SH-SY5Y (cell line): ENCODE measurements at regions not wholly inside any gene's neighbourhood (a gene's known extent, or its start where the extent isn't known, plus 50 kb on each side); places are given as distances from the start of the nearest gene placed in this dataset.

Source experiments
- GATA2 ChIP-seq: IDR thresholded peaks from 2 replicates; pipeline ENCODE4 v1.6.1; 2011; ENCODE audit warnings: mild to moderate bottlenecking, low read depth, low read length
- GATA3 ChIP-seq: IDR thresholded peaks from 2 replicates; pipeline ENCODE4 v1.6.1; 2011; ENCODE audit warnings: low read depth, mild to moderate bottlenecking, low read length, moderate library complexity

DNA sequence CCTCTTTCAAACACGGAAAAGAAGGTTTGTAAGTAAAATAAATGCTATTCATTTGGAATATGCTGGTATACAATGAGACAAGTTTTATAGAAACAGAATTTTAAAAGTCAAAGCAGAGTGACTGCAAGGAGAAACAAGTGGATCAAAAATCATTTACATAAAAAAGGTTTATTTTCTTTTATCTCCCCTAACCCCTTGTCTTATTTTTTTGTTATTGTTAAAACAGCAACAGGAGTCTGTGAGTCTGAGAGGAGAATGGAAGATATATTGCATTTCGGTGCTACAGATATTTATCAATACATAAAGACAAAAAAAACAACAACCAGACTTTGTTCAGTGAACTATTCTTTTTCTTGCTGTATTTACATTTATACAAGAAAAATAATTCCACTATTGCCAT is 1116.4 kb downstream of the OTOL1 start:
- TF ChIP-seq GATA3 (no peak), GATA2 (no peak)

DNA sequence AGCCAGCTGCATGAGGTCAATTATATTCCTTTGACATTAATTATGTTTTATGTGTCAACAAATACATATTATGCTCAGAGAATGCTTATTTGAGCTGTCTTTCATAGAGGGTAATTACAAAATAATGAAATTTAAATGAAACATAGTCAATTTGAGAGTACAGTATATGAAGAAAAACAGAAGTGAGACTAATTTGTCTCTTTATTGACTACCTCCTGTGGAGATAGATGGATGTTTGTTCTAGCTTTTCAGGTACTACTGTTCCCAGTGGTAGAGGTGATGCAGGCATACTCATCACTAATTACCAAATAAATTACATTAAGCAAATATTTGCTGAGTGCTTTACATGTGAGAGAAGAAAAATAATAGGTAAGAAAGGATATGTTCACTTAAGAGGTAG is 1129.6 kb downstream of the OTOL1 start:
- no peak for TF ChIP-seq GATA2
- TF ChIP-seq GATA3 = no peak

DNA sequence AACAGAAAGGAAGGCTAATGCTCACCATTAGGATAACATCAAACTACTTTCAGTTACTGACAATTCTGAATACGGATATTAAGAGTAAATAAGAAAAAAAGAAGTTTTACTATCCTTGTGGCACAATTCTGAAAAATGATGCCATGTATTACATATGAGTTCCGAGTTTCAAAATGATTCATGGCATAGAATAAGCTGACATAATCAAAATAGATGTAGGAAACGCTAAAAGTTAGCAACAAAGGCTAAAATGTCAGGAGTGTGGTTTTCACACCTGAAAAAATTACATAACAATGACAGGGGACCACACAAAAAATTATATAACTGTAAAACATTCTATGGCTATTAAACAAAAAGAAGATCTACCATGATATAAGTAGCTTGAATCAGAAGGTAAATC is 1131.9 kb downstream of the OTOL1 start:
- TF ChIP-seq GATA2 (no peak), GATA3 (no peak)

DNA sequence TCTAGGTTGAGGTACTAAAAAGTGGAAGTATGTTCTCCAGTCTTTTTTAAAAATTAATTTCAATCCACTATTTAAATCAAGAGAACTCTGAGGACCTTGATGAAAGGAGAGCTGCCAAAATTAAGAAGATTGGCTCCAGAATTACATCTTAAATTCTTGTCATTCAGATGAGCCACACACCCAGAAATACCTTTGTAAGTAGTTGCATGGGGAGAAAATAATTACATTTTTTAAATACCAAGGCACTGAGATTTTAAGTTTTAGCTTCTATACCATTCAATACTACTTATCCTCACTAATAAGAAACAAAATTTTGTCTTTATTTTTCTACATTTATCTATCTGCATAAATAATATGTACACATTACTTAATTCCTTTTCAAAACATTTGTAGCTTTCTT is 1132.8 kb downstream of the OTOL1 start:
- TF ChIP-seq GATA3 = no peak
- TF ChIP-seq GATA2 = no peak

DNA sequence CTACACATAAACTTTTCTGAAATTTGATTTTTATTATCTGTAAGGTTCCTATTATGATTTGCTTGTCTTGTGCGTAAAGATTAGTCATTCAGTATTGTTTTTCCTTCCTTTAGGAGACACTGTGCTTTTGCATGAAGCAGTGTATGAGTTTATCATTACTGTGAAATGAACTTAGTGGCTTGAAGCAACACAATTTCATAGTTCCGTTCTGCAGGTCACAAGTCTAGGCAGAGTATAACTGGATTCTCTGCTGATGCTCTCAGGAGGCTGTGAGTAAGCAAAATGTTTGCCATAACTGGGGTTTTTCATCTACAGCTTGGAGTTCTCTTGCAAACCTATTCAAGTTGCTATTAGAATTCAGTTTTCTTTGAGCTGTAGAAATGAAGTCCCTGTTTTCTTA is 1136.1 kb downstream of the OTOL1 start:
- TF ChIP-seq GATA2 = no peak
- TF ChIP-seq GATA3 = no peak

DNA sequence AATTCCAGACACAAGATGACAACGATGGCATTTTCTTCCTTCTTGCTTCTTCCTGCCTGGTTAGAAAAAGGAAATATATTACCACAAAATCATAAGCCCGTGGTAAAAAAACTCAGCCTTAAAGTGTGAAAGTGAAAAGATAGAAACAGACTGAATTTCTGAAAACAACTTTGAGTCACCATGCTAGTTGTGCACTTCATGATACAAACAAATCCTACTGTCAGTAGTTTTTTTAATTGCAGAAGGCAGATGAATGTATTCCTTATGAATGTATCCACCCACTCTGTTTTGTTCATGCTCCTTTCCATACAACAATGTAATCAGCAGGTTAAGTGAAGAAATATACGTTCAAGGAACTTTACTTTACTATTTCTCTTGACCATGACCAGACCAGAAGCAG is 1144.7 kb downstream of the OTOL1 start:
- TF ChIP-seq GATA2 (no peak), GATA3 (no peak)

DNA sequence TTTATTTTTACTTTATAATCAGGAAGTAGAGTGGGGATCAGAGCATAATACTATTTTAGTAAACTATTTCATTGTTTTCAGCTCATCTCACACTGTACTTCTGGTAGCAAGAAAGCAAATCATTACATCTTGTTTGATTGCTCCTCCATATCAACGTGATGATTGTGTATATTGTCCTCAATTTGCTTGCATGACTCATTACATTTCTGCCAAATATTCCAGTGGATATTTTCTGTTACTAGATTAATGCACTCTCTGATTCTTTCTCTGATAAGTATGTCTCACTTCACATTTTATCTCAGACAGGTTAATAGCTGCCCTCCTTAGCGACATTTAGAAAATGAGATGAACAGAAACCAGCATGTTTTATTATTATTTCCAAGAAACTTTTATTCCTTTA is 1145.3 kb downstream of the OTOL1 start:
- TF ChIP-seq GATA3 (peak; percentile 17; the same call in 1 of the 2 replicates), GATA2 (no peak)

DNA sequence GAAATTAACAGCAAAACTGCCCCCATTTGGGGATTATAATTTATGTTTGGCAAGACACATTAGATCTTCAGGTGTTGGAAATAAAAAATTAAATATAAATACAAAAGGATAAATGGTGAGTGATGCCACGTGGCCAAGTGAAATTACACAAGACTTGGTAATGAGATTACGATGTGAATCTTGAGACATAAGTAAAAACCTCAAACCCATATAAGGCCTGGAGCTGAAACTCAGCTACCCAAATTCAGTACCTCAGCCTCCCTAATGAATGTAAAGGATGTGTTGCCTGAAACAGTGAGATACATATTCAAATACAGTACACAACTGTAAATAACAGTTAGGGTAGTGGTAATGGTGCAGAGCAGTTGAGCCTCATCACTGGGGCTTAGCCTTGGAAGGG is 1146.6 kb downstream of the OTOL1 start:
- TF ChIP-seq GATA2 (no peak), GATA3 (no peak)

DNA sequence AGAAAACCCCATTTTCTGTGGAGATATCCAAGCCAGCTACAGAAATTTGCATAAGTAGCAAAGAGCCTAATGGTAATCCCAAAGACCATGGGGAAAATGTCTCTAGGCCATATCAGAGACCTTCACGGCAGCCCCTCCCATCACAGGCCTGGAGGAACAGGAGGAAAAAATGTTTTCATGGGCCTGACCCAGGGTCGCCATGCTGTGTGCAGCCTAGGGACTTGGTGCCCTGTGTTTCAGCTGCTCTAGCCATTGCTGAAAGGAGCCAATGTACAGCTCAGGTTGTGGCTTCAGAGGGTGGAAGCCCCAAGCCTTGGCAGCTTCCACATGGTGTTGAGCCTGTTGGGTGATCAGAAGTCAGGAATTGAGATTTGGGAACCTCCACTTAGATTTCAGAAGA is 1150.7 kb downstream of the OTOL1 start:
- TF ChIP-seq GATA2 (no peak), GATA3 (no peak)

DNA sequence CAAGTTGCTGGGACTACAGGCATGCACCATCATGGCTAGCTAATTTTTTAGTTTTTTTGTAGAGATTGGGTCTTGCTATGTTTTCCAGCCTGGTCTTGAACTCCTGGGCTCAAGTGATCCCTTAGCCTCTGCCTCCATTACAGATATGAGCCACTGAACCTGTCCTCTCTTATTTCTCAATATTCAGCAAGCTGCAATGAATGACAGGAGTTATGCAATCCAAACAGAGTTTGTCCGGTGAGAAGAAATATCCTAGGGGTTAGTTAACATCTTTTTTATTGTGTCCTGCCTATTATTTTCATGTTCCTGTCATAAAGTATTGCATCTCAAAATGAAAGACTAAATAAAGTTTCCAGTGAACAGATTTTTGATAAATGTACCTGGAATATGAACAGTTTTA is 1161.4 kb downstream of the OTOL1 start:
- TF ChIP-seq GATA2 (no peak), GATA3 (no peak)

DNA sequence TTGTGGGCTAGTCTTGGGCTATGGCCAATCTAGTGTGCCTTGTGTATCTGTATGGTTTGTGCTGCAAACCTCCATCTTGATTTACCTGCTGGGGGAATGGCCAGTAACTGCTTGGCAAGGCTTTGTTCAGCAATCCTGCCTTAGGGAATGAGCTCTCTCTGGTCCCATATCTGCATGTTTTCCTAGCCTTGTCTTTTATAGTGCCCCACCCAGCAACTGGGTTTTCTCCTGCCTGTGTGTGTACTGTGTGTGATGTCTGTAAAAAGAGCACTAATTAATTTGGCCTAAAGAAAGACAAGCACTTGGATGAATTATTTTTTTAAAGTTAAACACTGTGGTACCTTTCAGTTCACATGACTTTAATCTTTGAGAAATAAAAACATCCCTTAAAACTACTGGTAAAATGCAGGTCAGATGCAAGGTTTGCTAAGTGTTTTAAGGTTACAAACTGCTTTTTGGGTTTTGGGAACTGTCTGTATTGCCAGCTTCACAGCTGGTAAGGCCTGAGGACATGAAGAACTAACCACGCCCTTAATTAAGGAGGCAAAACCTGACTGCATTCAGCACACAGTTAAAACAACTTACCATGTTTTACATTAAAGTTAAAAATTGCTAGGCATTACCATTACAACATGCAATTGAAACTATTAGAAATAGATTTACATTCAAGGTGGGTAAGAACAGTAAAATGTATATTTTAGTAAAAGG is 1169.2 kb downstream of the OTOL1 start:
- TF ChIP-seq GATA2 (no peak), GATA3 (no peak)

DNA sequence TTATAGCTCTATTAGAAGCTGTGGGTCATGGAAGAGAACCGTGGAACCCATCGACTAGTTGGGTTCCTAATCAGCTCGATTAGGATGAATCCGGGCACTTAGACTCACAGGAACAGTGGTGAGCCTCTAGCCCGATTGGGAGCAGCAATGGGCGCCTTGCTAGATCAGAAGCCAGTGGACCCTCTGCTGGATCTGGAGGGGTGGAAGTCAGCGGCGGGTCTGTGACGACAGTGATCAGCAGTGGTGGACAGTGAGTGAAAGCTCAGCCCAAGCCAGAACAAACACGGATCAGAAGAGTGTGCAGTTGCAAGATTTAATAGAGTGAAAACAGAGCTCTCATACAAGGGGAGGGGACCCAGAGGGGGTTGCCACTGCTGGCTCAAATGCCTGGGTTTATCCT is 1170.2 kb downstream of the OTOL1 start:
- TF ChIP-seq GATA2 (no peak), GATA3 (no peak)

DNA sequence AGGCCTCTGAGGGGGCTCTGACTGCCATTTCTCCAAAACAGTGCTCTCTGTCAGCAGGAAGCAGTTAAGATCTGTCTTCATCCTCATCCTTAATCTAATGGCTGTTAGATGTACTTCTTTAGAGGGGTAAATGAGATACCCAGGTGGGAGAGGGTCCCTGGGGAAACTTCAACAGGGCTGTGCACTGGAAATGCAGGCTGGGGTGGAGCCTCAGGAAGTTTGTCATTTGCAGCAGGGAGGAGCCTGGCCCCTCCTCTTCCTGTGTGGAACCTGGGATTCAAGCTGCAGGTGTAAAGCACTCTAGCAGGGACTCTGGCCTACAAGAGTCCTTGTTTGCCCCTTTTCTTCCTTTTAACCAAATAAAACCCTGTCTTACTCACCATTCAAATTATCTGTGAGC is 1173.6 kb downstream of the OTOL1 start:
- TF ChIP-seq GATA3 = no peak
- no peak for TF ChIP-seq GATA2

DNA sequence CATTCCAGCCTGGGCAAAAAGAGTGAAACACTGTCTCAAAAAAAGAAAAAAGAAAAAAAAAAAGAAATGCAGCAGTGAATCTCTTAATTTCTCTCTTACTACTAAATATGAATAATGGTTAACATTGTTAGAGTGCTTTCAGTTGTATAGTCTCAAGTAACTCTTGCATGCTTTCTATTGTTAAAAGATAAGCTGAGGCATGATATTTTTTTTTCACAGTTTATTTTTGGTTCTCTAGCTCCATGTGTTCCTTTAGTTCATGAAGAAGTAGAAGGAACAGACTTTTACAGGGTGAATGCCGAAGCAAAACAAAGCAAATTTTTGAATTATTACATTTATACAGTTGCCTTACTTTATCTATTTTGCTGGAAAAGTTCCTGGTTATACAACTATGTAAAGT is 1180.9 kb downstream of the OTOL1 start:
- TF ChIP-seq GATA3 (no peak), GATA2 (no peak)

DNA sequence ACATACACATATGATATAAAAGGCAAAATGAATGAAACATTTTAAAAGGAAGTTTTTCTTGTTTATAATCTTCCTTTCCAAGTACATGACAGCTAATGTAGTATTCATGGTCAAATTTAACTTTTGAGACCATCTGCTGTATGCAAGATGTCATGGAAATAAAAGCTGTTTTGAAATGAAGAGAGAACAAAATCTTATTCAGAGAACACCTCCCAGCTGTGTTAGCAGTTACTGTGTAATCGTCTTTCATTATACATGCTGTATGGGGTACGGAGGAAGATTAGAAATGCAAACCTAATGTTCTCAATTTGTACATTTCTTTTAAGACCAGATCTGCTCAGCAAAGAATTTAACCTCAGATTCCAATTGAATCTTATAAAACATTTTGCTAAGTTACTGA is 1182.3 kb downstream of the OTOL1 start:
- no peak for TF ChIP-seq GATA3

DNA sequence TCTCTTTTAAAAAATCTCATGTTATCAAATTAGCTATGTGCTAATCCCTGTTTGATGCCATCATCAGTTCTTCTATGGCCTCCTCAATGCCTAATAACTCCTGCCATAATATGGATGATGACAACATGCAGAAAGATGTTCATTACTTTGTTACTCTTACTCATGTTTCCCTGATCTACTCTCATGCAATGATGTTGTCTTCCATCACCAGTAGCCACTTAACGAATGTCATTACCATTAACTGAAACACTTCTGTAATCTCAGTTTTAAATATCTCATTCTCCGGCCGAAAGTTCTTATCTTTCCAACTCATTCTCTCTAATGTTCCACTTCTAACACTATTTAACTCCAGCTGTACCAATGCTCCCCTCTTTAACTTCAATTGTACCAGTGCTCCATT is 1187.7 kb downstream of the OTOL1 start:
- TF ChIP-seq GATA2 (no peak), GATA3 (no peak)

DNA sequence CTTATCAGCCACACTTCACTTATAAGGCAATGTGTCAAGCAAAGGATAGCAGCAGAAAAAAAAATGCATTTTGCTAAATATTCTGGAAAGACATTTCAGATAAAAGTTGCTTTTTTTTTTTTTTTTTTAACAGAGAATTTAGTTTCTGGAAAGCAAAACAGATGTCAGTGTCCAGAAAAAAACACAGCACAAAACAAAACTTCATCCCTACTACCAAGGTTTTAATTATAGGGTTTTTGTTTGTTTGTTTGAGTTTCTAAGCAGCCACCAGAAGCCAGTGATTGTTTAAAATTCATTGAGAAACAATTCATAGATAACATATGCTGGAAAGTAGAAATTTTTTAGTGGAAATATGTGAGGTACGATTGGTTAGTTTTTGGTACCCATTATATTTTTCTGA is 1202.7 kb downstream of the OTOL1 start:
- TF ChIP-seq GATA2 = no peak
- TF ChIP-seq GATA3 = no peak
